ENCODE measurements at regions not wholly inside any gene's neighbourhood (a gene's known extent, or its start where the extent isn't known, plus 50 kb on each side); places are given as distances from the start of the nearest gene placed in this dataset.

DNA sequence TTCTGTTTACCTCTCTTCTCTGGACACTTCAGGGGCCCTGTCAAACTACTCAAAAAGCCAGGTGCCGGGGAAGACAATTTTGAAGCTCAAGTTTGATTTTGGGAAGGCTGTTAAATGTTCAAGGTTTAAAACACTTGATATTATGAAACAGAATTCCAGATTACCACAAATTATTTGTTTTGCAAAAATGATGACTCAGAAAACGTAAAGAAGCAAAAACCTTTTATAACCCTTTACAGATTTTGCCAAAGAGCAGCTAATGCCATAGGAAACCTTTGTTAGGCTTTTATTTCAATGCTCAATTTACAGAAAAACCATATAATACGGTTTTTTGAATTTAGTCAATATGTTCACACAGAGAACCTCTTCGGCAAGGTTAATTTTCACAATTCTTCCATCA is 593.4 kb upstream of the ZP4 start:
- H3K4me1 ChIP-seq = no peaks in the 10 kb centered on the region
- no peak overlapping the region for H3K27ac ChIP-seq
- H3K9me3 ChIP-seq = no peaks in the 10 kb centered on the region
- H3K4me3 ChIP-seq = no peak overlapping the region
- no peak for DNase-seq (ENCODE audit: low spot score)
- TF ChIP-seq, protein P1, sequence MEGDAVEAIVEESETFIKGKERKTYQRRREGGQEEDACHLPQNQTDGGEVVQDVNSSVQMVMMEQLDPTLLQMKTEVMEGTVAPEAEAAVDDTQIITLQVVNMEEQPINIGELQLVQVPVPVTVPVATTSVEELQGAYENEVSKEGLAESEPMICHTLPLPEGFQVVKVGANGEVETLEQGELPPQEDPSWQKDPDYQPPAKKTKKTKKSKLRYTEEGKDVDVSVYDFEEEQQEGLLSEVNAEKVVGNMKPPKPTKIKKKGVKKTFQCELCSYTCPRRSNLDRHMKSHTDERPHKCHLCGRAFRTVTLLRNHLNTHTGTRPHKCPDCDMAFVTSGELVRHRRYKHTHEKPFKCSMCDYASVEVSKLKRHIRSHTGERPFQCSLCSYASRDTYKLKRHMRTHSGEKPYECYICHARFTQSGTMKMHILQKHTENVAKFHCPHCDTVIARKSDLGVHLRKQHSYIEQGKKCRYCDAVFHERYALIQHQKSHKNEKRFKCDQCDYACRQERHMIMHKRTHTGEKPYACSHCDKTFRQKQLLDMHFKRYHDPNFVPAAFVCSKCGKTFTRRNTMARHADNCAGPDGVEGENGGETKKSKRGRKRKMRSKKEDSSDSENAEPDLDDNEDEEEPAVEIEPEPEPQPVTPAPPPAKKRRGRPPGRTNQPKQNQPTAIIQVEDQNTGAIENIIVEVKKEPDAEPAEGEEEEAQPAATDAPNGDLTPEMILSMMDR (IDR thresholded peaks at IDR 0.05) = no peak
- H3K36me3 ChIP-seq = no peaks in the 10 kb centered on the region
- no peaks in the 10 kb centered on the region for H3K27me3 ChIP-seq

- TF ChIP-seq, protein P1 (IDR thresholded peaks at IDR 0.05) = no peak
- no peaks in the 10 kb centered on the region for H3K27me3 ChIP-seq
- H3K36me3 ChIP-seq = no peaks in the 10 kb centered on the region
- no peak overlapping the region for H3K27ac ChIP-seq
- no peaks in the 10 kb centered on the region for H3K9me3 ChIP-seq
- no peaks in the 10 kb centered on the region for H3K4me1 ChIP-seq
- no peak overlapping the region for H3K4me3 ChIP-seq
- no peak for DNase-seq (ENCODE audit: low spot score)
These were observed 586.1 kb upstream of the ZP4 start for GRCh38 chr1:238476841-238477240.

DNA sequence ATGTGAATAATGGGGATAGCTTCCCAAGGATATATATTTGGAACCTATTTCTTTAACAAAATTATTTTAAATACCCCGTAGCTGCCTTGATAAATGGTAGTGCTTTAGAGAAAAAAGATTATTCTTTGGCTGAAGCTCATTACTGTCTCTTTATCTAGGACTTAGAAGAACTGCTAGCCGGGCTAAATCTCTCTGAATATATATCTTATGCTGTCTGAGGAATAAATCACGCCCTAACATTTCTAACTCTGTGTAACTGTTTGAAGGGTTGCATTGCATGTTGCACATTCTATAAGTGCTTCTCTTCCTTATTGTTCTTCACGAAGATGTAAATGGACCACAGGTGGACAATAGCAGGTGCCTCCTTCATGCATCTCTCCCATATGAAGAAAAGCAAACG is 585.0 kb upstream of the ZP4 start:
- no peaks in the 10 kb centered on the region for H3K27me3 ChIP-seq
- no peak for DNase-seq (ENCODE audit: low spot score)
- H3K4me1 ChIP-seq = no peaks in the 10 kb centered on the region
- no peak overlapping the region for H3K4me3 ChIP-seq
- H3K9me3 ChIP-seq = no peaks in the 10 kb centered on the region
- no peaks in the 10 kb centered on the region for H3K36me3 ChIP-seq
- TF ChIP-seq, protein P1 (IDR thresholded peaks at IDR 0.05) = no peak
- no peak overlapping the region for H3K27ac ChIP-seq

GRCh38 chr1:238474263-238474662 is 583.5 kb upstream of the ZP4 start:
- Histone ChIP-seq H3K27ac (no peak overlapping the region), H3K27me3 (no peaks in the 10 kb centered on the region), H3K4me1 (no peaks in the 10 kb centered on the region), H3K4me3 (no peak overlapping the region), H3K36me3 (no peaks in the 10 kb centered on the region), H3K9me3 (no peaks in the 10 kb centered on the region)
- TF ChIP-seq, protein P1 (IDR thresholded peaks at IDR 0.05) = no peak
- no peak for DNase-seq (ENCODE audit: low spot score)

DNA sequence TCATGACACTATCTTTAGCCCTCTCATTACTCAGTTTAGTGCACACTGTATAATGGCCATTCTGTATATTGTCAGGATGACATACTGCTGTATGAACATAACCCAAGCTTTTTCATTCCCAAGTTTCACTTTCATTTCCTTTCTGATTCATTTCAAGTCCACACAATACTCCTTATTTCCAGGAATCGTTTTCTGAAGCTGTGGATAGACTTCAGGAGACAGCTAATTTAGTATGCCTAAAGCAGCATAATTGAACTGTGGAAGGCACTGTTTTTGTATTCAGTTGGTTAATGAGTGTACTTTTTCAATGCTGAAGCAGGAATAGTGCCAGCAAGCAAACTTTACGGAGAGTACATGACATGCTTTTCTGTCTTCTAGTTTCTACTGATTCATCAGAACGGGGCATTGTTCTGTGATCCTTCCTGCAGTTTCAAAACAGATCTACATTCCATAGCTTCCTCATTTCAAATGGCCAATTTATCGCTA is 578.5 kb upstream of the ZP4 start:
- H3K27ac ChIP-seq = no peak overlapping the region
- no peak overlapping the region for H3K4me3 ChIP-seq

GRCh38 chr1:238468068-238468467 is 577.3 kb upstream of the ZP4 start:
- Histone ChIP-seq H3K4me3 (no peak overlapping the region), H3K27me3 (no peaks in the 10 kb centered on the region), H3K36me3 (no peaks in the 10 kb centered on the region), H3K9me3 (no peaks in the 10 kb centered on the region), H3K4me1 (no peaks in the 10 kb centered on the region), H3K27ac (no peak overlapping the region)
- TF ChIP-seq, protein P1 (IDR thresholded peaks at IDR 0.05) = no peak
- DNase-seq (ENCODE audit: low spot score) = no peak

More for the DNA sequence above, 578.5 kb upstream of the ZP4 start:
- no peaks in the 10 kb centered on the region for H3K4me1 ChIP-seq
- DNase-seq (ENCODE audit: low spot score) = no peak
- H3K36me3 ChIP-seq = no peaks in the 10 kb centered on the region
- H3K9me3 ChIP-seq = no peaks in the 10 kb centered on the region
- TF ChIP-seq, protein P1 (IDR thresholded peaks at IDR 0.05) = no peak
- H3K27me3 ChIP-seq = no peaks in the 10 kb centered on the region
